ENCODE measurements at regions not wholly inside any gene's neighbourhood (a gene's known extent, or its start where the extent isn't known, plus 50 kb on each side); places are given as distances from the start of the nearest gene placed in this dataset.
"Not testable (repeated sequence)": the region's sequence is repeated elsewhere in the genome, so short reads cannot be mapped to it uniquely, and the experiment has no call there.

DNA sequence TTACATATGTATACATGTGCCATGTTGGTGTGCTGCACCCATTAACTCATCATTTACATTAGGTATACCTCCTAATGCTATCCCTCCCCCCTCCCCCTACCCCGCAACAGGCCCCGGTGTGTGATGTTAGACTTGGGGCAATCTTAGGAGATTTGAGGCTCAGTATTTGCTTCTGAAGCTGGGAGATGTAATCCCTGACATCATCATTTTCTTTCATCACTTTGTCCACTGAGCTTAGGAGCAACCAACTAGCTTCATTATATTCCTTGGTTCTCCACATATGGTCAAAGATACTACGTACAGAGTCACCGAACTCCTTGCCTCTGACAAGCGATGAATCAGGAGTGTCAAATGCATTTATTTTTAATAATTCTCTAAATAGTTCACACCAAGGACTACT, 239.7 kb upstream of the CYRIA start:
- TF ChIP-seq, protein P1, sequence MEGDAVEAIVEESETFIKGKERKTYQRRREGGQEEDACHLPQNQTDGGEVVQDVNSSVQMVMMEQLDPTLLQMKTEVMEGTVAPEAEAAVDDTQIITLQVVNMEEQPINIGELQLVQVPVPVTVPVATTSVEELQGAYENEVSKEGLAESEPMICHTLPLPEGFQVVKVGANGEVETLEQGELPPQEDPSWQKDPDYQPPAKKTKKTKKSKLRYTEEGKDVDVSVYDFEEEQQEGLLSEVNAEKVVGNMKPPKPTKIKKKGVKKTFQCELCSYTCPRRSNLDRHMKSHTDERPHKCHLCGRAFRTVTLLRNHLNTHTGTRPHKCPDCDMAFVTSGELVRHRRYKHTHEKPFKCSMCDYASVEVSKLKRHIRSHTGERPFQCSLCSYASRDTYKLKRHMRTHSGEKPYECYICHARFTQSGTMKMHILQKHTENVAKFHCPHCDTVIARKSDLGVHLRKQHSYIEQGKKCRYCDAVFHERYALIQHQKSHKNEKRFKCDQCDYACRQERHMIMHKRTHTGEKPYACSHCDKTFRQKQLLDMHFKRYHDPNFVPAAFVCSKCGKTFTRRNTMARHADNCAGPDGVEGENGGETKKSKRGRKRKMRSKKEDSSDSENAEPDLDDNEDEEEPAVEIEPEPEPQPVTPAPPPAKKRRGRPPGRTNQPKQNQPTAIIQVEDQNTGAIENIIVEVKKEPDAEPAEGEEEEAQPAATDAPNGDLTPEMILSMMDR (IDR thresholded peaks at IDR 0.05) = not testable (repeated sequence)
- TF ChIP-seq POLR2AphosphoS5, EP300, POLR2A (IDR thresholded peaks at IDR 0.05): not testable (repeated sequence)

All from sigmoid colon (tissue), 4 donors.